ENCODE measurements at regions not wholly inside any gene's neighbourhood (a gene's known extent, or its start where the extent isn't known, plus 50 kb on each side); places are given as distances from the start of the nearest gene placed in this dataset.

DNA sequence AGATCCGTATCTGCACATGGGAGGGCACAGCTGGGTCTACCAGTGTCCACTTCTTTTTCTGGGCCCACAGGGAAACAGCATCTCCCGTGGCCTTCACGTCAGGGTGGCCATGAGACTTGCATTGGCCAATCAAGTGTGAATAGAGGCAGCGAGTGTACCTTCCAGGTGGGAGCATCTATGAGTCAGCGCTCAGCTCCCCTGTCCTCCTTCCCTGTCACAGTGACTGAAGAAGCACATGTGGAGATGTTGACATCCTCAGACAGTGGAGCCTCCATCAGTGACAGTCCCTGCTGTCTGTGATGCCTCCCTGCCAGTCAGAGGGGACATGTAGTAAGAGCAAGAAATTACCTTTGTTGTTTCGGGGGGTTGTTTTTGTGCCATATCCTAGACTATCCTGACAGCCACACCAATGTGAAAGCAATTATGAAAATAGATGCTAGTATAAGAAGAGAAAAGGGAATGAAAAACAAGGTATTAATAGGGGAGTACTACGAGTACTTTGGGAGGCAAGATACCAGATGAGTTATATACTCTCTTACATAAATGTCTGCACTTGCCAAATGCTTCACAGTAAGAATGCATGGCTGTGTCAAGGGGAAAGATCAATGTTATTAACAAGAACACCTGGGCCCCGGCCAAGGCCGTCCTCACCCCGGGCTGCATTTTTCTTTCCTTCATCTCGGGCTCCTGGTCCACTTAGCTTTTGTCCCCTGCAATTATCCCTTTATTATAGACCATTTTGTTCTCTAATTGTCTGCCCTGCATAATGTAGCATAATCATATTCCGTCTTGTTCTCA, 86.0 kb downstream of the MATN1 start:
- DNase-seq = no peak

DNA sequence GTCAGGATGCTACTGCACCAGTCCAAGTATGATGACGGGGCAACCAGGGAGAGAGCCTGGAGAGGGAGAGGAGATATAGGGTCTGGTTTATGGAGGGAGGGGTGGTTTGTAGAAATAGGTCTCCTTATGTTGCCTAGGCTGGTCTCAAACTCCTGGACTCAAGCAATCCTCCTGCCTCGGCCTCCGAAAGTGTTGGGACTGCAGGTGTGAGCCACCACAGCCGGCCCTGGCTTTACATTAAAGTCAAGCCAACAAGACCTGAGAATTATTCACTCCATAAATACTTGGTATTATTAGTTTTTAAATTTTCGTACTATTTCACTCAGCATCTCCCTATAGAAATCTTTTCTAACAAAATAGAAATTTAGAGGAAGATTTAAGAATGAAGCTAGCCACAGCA, 86.8 kb downstream of the MATN1 start:
- no peak for DNase-seq

DNA sequence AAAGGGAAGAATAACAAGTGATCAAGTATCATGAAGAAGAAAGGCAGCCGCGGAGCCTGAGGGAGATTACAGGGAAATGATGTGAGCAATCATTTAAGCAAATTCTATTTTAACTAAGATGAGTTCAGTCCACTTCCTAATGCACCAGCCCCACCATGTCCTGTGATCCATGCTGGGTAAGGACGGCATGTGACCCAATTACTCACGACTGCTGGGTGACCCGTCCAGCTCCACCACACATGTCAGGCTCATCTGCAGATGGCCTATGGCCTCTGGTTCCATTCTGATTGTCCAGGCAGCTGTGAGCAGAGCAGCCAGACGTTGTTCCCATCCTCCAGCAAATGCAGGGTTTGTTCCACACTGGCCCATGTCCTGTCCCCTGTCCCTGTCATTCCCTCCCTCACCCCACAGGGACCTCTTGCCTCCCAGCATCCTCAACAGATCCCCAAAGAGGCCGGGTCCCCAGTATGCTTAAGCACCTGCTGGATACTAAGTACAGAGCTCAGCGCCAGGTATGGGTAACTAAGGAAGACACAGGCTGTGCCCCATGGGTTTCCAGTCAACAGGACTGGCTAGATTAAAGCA, 87.9 kb downstream of the MATN1 start:
- DNase-seq = no peak

DNA sequence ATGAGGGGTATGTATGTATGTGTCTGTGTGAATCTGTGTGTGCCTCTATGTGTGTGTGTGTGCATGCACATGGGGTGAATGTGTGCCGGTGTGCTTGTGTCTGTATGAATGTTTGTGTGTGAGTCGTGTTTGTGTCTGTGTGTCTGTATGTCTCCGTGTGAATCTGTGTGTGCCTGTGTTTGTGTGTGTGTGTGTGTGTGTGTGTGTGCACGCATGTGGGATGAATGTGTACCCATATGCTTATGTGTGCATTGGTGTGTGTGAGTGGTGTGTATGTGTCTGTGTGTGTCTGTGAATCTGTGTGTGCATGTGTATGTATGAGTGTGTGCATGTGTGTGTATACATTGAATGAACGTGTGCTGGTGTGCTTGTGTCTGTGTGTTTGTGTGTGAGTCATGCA, 88.9 kb downstream of the MATN1 start:
- DNase-seq = no peak

DNA sequence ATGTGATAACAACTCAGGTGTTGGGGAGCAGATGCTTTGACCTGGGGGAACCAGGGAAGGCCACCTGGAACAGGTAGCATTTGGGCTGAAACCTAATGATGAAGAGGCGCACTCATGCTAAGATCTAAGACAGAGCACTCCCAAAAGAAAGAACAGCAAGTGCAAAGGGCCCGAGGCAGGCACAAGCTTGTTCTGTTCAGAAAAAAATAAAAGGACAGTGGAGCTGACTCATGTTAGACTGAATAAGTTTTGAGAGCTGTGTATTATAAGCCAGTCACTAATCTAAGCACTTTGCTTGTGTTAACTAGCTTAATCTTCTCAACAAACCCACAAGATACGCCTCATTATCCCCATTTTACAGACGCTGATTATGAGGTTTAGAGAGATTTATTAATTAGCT, 90.1 kb downstream of the MATN1 start:
- DNase-seq = no peak

DNA sequence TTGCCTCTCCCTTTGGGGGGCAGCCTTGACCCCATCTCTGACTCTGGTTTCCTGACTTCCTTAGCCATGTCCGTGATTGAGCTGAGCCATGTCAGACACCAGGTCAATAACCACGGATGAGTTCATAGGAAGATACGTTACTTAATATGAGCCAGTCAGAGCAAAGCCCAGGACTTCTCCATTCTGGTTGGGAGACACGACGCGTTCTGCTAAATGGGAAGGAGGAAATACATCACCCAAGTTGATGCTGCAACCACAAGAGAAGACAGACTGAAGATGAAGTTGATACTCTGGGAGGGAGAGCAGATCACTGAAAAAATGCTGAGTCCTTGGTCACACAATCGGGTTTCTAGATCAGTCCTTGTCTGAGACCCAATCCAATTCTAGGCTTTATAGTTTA, 90.9 kb downstream of the MATN1 start:
- no peak for DNase-seq

DNA sequence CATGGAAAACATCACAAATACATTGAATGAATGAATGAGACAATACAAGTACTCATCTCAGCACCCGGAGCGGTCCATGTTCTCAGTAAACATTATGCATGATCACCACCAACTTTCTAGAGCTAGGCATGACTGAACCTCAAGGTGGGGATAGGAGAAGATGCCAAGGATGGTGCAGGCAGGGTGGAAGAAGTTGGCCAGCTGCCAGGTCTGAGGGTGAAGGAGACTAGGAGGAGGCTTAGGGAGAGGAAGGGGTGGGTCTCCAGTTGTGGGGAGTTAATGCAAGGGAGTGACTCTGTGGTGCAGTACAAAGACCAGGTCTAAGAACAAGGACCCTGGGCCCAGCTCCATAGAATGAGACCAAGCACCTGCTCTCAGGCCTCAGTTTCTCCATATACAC, 91.7 kb downstream of the MATN1 start:
- DNase-seq = no peak

DNA sequence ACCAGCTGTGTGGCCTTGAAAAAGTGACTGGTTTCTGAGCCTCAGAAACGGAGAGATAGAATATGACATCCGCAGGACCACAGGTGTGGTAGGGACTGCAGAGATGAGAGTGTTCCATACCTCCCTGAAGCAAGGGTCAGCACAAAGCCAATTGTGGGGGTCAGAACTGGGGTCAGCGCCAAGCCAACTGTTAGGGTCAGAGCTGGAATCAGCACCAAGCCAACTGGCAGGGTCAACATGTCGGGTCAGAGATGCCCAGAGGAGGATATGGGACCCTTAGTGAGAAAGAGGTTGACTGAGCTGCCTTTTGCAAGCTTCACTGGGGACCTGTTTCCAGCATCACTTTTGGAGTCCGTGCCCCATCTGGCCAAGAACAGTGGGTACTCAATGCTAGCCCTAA, 93.9 kb downstream of the MATN1 start:
- DNase-seq = no peak

DNA sequence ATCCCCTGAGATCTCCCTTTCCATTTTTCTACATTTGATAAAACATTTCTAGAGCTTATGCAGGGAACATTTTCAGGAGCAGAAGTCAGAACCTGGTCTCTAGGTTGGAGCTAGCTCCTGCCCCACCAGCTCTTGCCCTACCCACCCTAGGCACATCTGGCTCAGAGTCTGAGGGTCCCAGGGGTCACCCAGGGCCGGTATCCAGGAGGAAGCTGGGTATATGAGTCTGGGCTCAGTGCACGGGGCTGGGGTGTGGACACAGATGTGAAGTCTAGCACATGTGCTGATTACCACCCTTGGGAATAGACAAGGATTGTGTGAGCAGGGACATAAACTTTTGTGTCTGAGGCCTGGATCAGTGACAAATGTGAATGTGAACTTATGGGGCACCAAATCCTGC, 95.4 kb downstream of the MATN1 start:
- no peak for DNase-seq

DNA sequence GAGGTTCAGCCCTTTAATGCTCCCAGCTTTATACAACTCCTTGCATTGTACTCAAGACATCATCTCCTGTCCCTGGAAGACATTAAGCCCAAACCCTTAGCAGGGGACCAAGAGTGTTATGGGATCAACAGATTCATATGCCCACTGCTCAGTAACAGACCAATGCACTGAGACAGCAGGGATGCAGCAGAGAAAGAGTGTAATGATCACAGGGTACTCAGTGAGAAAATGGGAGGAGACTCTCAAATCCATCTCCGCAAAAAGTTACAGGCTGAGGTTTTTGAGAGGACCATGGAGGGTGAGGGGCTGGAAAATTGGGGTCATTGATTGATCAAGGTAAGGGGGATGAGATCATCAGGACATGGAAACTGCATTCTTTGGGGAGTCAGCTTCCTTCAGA, 96.2 kb downstream of the MATN1 start:
- no peak for DNase-seq

DNA sequence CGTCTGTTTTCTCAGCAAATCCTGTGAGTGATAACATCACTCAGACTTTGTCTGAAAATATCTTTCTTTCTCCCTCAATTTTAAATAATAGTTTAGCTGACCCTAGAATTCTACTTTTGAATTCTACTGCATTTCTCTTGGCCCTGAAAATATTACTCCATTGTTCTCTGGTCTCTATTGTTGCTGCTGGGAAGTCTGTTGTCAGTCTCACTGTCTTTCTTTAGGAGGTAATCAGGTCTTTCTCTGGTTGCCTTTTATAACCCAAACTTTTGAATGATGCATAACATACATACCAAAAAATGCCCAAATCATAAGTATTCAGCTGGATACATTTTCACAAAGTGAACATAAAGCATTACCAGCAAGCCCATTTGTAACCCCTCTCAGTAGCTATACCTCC, 100.0 kb downstream of the MATN1 start:
- no peak for DNase-seq

DNA sequence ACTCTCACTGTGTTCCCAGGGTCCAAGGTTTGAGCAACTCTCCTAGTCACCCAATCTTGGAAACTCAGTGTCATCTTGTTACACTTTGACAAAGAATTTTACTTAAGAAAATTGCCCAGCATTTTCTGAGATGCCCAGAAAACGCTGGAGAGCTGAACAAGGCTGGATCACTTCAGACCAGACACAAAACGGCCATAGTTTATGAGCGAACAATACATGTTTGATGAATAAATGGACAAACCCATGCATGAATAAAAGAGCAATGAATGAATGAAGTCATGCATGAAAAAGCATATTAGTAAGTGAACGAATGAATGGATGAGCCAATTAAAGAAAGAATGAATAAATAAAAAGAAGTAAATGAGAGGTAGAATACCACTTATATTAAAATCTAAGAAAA, 103.8 kb downstream of the MATN1 start:
- DNase-seq = no peak

DNA sequence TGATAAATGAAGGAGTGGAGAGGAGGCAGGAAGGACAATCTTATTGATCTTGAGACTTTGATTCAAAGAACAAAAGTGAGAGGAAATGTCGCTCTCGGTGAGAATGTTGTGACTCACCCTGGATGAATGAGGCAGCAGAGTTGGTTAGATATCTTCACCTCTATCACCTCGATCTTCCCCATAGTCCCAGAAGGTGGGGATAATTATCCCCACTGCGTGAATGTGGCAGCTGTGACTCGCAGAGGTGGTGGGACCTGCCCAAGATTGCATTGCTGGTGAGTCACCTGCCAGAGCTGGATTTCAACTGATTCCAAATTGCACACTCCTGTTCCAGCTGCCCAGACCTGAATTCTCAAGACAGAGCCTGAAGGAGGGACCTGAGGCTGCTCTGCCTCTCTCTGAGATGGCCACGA, 105.0 kb downstream of the MATN1 start:
- DNase-seq = no peak

DNA sequence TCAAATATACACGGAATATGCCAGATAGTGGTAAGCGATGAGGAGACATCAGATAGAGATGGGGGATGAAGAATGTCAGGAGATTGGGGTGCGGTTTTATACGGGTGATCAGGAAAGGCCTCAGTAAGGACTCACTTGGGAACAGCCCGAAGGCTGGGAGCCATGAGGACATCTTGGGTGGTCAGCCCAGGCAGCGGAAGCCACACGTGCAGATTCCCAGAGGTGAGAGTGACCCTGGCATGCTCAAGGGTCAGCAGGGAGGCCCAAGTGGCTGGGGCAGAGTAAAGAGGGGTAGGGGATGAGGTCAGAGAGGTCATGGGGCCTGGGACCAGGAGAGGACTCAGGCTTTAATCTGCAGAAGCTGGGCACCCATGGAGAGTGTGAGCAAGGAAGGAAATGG, 106.6 kb downstream of the MATN1 start:
- DNase-seq = no peak

DNA sequence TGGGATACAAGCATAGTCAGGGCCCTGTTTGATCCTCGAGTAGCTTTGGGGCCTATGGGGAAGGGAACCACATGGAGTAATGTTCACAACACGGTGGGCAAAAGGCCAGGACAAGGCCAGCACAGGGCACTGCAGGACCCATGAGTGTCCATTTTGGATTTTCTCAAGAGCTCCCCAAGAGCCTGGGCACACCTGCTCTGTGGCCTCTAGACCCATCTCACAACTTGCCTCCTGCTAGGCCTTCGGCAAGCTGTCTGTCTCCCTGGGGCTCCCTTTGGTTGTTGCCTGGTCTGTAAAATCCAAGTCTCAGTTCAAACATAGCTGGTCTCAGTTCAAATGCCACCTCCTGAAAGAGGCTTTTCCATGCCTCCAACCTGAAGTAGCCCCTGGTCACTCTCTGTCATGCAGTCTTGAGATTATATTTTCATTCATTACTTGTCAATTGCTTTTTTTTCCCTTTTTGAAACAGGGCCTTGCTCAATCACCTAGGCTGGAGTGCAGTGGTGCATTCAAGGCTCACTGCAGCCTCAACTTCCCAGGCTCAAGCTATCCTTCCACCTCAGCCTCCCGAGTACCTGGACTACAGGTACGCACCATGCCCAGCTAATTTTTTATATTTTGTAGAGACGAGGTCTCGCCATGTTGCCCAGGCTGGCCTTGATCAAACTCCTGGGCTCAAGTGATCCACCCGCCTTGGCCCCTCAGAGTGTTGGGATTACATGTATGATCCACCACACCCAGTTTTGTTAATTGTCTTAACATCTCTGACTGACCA, 107.4 kb downstream of the MATN1 start:
- no peak for DNase-seq

DNA sequence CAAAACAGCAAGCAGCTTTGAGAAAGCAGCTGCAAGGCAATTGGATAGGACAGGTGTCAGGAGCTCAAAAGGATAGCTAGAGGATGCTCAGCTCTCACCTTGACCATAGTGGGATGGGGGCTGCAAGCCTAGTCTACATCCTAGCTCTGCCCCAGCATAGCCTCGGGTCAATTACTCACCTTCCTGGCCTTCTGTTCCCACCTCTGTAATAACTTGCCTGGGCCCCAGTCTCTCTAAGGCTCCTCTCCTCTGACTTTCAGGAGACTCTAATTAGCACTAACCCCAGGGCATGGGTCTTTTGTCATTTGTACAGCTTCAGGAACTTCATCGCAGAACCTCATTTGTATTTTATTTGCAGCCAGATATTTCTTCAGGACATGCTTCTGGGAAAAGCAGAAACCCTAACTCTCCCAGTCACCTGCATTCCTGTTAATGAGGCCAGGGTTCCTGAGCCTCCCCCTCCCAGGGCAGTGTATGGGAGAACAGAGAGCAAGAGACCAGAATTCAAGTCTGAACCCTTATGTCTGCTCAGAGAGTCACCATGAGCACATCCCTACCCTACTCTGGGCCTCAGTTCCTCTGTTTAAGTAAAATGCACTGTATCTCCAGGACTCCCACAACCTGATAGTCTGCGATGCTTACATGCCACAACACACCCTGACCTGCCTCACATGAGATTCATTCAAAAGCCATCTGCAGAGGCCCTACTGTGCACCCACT, 108.1 kb downstream of the MATN1 start:
- no peak for DNase-seq

DNA sequence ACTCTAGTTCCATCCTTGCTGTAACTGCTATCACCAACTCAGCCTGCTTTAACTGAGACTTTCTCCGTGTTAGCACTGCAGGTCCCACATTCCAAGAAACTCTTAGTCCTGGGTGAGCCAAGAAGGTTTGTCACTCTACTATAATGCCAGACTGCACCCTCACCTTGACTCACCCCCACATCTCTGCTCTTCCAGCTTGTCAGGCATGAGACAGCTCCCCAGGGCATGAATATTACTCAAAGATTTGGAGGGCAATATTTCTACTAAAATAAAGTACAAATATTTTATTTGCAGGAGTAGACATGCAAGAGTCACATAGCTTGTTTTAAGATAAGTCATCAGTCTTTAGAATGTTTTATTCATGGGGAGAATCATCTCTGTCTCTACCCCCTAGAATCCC, 110.2 kb downstream of the MATN1 start:
- no peak for DNase-seq

DNA sequence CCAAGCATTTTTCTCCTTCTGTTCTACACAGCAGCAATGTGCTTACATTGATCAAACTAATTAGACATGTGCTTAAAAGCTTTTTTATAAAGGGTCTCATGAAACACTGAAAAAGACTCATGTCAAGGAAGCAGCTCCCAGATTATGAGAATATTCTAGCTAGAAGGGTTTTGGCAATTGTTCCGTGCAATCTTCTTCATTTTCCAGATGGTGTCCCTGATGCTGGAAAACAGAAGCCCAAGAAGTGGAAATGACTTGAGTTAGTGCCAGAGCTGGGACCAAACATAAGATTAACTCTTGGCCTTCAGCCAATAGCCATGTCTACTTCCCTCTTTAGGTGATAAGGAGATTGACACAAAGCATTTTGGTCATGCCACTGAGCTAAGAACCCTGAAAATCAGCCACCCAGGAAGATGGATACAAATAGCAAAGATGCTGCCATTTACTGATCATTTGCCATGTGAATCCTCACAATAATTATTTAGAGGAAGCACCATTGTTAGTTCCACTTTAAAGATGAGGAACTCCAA, 110.8 kb downstream of the MATN1 start:
- no peak for DNase-seq

DNA sequence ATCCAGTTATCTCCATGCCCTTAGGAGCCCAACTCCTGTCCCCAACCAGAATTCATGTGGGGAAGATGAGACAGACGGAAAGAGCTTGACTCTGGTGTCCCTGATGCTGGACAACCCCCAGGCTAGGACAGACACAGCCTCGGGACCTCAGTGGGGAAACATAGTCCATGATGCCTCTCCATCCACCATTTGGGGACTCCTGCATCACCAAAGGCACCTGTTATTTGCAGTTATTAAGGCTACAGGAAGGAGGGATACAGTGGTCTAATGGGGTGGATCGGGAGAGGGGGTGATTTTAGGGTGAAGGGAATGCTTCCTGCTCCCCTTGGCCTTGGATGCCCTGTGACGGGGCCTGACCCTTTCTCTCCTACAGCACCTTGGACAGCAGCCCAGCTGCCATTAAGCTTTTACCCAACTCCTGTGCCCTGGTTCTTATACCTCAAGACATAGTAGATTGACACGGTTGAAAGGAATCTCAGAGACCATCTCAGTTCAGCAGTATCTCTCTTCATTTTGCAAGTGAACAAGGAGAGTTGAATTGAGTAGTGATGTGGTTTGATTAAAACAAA, 111.6 kb downstream of the MATN1 start:
- DNase-seq = no peak

DNA sequence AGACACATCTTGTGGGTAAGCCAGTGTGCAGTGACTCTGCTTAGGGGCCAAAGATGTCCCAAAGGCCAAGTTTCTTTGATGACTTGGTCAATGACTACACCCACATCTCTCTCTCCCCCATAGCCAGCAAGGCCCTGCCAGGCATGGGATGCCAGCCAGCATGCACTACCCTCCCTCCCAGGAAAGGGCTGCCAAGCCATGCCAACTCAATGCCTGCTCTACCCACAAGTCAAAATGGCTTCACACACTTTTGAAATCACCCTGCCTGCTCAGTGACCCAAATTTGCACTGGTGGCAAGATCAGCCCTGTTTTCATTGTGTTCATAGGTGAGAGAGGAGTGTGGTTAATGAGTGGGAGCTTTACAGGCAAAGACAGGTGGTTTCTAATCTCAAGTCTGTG, 112.5 kb downstream of the MATN1 start:
- no peak for DNase-seq

DNA sequence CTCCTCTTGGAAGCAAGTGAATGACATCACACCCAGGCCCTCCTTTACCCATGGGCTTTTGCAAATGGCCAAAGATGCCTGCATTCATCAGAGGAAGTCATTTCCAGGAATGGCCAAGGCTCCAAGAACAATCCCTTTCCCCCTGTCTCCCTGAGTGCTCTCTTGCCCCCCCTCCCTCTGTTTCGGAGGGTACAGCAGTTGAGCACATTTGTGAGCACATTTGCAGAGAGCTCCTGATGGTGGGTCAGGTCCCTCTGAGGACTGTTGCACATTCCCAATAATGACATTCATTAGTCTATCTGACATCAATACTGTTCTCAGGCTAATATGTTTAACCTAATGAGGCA, 113.4 kb downstream of the MATN1 start:
- no peak for DNase-seq

DNA sequence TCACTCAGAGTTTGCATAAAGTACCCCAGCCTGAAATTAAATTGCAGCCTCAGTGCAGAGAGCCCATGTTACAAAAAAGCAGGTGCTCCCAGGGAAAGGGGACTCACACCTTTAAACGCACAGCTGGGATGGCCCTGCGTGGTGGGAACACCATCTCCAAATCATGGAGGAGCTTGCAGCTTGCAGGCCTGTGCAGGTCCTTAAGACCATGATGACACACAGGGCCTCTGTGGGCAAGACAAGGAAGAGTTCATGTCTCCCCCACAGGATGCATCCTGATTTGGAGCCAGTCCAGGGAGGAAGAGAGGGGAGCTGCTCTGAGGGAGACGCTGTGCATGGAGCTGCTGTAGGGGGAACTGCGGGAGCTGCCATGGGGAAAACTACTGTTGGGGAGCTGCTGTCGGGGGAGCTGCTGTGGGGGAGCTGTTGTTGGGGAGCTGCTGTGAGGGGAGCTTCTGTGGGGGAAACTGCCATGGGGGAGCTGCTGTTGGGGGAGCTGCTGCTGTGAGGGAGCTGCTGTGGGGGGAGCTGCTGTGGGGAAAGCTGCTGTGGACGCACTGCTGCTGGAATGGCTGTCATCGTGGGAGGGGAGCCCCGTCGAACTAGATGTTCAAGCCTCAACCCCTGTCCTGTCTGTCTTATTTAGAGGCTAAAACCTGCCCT, 113.9 kb downstream of the MATN1 start:
- DNase-seq = no peak

All from central memory CD4-positive, alpha-beta T cell (primary cell).